Mesothelial cell of epicardium (in vitro differentiated cells): ENCODE measurements at regions not wholly inside any gene's neighbourhood (a gene's known extent, or its start where the extent isn't known, plus 50 kb on each side); places are given as distances from the start of the nearest gene placed in this dataset.

Experiments
- DNase-seq, 2 experiments: peaks; one replicate each; pipeline ENCODE4 v3.0.0; 2021; ENCODE audit warnings: low spot score in 2 of 2; ENCODE audit not compliant: unreplicated experiment in 2 of 2
- H3K27ac Mint-ChIP-seq: 2 replicates; pipeline ENCODE4 v1.8.0; 2021; ENCODE audit warnings: mixed read lengths
- H3K27me3 Mint-ChIP-seq: 2 replicates; pipeline ENCODE4 v1.8.0; 2021; ENCODE audit warnings: low read depth, mixed read lengths
- H3K36me3 Mint-ChIP-seq: 2 replicates; pipeline ENCODE4 v1.8.0; 2021; ENCODE audit warnings: mixed read lengths
- H3K4me1 Mint-ChIP-seq: 2 replicates; pipeline ENCODE4 v1.8.0; 2021; ENCODE audit warnings: mixed read lengths
- H3K4me3 Mint-ChIP-seq: 2 replicates; pipeline ENCODE4 v1.8.0; 2021; ENCODE audit warnings: mild to moderate bottlenecking, moderate library complexity, mixed read lengths
- H3K9me3 Mint-ChIP-seq: 2 replicates; pipeline ENCODE4 v1.8.0; 2021; ENCODE audit warnings: mixed read lengths
- TF ChIP-seq, protein P1 (sequence below): fragments of 200-600 bp; sonication (generic); IDR thresholded peaks from one replicate; pipeline ENCODE4 v1.5.0; 2021; ENCODE audit warnings: antibody characterized with exemption; ENCODE audit not compliant: unreplicated experiment

DNA sequence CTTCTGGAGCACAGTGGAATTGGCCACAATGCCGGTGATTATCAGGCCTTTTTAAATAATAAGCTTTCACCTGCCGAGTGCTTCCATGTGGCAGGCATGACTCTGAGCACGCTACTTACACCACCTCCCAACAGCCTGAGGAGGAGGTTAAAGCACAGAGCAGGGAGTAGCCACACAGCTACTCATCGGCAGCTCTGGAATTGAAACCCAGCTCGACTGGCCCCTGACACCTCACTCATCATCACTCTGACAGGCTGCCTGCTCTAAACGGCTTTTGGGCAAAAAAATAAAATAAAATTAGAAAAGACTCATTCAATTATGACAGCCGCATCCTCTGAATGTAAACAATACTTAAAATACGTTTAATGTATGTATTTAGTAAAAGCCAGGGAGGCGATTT lies 326.4 kb upstream of the NOCT start:
- DNase-seq, result no peak
- TF ChIP-seq, protein P1, sequence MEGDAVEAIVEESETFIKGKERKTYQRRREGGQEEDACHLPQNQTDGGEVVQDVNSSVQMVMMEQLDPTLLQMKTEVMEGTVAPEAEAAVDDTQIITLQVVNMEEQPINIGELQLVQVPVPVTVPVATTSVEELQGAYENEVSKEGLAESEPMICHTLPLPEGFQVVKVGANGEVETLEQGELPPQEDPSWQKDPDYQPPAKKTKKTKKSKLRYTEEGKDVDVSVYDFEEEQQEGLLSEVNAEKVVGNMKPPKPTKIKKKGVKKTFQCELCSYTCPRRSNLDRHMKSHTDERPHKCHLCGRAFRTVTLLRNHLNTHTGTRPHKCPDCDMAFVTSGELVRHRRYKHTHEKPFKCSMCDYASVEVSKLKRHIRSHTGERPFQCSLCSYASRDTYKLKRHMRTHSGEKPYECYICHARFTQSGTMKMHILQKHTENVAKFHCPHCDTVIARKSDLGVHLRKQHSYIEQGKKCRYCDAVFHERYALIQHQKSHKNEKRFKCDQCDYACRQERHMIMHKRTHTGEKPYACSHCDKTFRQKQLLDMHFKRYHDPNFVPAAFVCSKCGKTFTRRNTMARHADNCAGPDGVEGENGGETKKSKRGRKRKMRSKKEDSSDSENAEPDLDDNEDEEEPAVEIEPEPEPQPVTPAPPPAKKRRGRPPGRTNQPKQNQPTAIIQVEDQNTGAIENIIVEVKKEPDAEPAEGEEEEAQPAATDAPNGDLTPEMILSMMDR, result no peak
- H3K27ac Mint-ChIP-seq, result no peak overlapping the region
- peaks cover 7% of the 10 kb centered on the region for H3K9me3 Mint-ChIP-seq
- peaks cover 29% of the 10 kb centered on the region for H3K4me1 Mint-ChIP-seq
- no peaks in the 10 kb centered on the region for H3K36me3 Mint-ChIP-seq
- H3K27me3 Mint-ChIP-seq, result no peaks in the 10 kb centered on the region
- H3K4me3 Mint-ChIP-seq, result no peak overlapping the region

- Mint-ChIP-seq H3K27ac (no peak overlapping the region), H3K27me3 (no peaks in the 10 kb centered on the region), H3K4me1 (peaks cover 29% of the 10 kb centered on the region), H3K36me3 (no peaks in the 10 kb centered on the region), H3K4me3 (no peak overlapping the region), H3K9me3 (peaks cover 12% of the 10 kb centered on the region)
- DNase-seq, result no peak
- TF ChIP-seq, protein P1, result no peak
Measured at GRCh38 chr4:138688408-138689085, 327.0 kb upstream of the NOCT start.

DNA sequence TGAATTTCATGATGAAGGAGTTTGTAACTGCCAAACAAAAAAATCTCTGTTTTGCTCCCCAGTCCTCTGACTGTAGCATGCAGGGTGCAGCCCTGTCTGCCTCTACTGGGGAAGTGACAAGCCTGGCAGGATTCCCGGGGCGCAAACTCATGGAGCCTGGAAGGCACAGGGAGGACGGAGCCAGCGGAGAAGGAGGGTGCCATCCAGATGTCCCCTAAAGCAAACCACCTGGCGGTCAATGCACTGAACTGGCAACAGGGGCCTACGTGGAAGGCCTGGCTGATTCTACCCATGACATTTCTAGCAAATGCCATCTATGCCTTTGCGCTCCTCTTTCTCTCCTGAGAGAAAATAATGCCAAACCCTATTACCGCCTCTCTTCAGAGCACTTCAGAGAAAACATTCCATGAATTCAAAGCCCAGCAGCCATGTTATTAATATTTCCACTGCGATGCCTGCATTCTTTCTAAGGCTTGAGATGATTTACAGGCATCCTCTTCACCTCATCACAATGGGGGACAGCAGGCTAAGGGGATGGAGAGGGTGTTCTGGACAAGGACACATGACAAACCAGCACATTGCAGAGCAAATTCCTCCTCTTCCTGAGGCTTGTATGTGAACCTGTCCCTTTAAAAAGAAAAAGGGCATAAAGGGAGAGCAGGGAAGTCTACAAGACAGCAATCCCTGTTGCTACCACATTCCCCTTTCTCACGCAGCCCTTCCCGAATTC lies 329.3 kb upstream of the NOCT start:
- Mint-ChIP-seq H3K27me3 (peaks cover 4% of the 10 kb centered on the region), H3K27ac (peak overlapping the region; percentile 61), H3K9me3 (peaks cover 8% of the 10 kb centered on the region), H3K36me3 (no peaks in the 10 kb centered on the region), H3K4me1 (peaks cover 39% of the 10 kb centered on the region), H3K4me3 (no peak overlapping the region)
- no peak for DNase-seq
- TF ChIP-seq, protein P1, result no peak

- DNase-seq, result no peak
- H3K4me1 Mint-ChIP-seq, result peaks cover 46% of the 10 kb centered on the region
- TF ChIP-seq, protein P1, result no peak
- H3K27ac Mint-ChIP-seq, result no peak overlapping the region
- no peaks in the 10 kb centered on the region for H3K36me3 Mint-ChIP-seq
- H3K4me3 Mint-ChIP-seq, result no peak overlapping the region
- H3K27me3 Mint-ChIP-seq, result peaks cover 4% of the 10 kb centered on the region
- peaks cover 8% of the 10 kb centered on the region for H3K9me3 Mint-ChIP-seq
Measured at GRCh38 chr4:138685316-138685715, 330.3 kb upstream of the NOCT start.

GRCh38 chr4:138680989-138681604 lies 334.5 kb upstream of the NOCT start:
- Mint-ChIP-seq H3K27ac (no peak overlapping the region), H3K4me3 (no peak overlapping the region), H3K9me3 (peaks cover 8% of the 10 kb centered on the region), H3K36me3 (no peaks in the 10 kb centered on the region), H3K4me1 (peaks cover 39% of the 10 kb centered on the region), H3K27me3 (peaks cover 8% of the 10 kb centered on the region)
- TF ChIP-seq, protein P1, result peak; percentile 99
- peak; percentile 82 to 89 for DNase-seq
